Bronchial epithelial cell (primary cell): ENCODE measurements at regions not wholly inside any gene's neighbourhood (a gene's known extent, or its start where the extent isn't known, plus 50 kb on each side); places are given as distances from the start of the nearest gene placed in this dataset.
A peak's percentile ranks its signal among the peaks of the same experiment; 100 is the strongest.

Experiments
- DNase-seq: peaks from one replicate; pipeline ENCODE4 v3.0.0-alpha.2; 2010; ENCODE audit warnings: low read depth
- FAIRE-seq: peaks from 2 replicates; lab custom pipeline; 2011; peaks lifted over from hg19 to GRCh38; lab: Jason Lieb, UNC
- H3K27me3 ChIP-seq: 2 replicates; pipeline ENCODE4 v1.5.1; 2011; ENCODE audit warnings: low read length; ENCODE audit not compliant: control insufficient read depth, insufficient read depth
- H3K36me3 ChIP-seq: 2 replicates; pipeline ENCODE4 v1.5.1; 2011; ENCODE audit warnings: low read length; ENCODE audit not compliant: control insufficient read depth, insufficient read depth
- H3K4me3 ChIP-seq: 2 replicates; pipeline ENCODE4 v1.5.1; 2011; ENCODE audit warnings: mild to moderate bottlenecking, low read depth, low read length, control low read depth
- TF ChIP-seq, protein P1 (sequence below): IDR thresholded peaks from 2 replicates; pipeline ENCODE4 v1.5.1; 2011; ENCODE audit warnings: mild to moderate bottlenecking, moderate library complexity, low read length, control low read depth, inconsistent platforms; ENCODE audit not compliant: insufficient read depth, severe bottlenecking

DNA sequence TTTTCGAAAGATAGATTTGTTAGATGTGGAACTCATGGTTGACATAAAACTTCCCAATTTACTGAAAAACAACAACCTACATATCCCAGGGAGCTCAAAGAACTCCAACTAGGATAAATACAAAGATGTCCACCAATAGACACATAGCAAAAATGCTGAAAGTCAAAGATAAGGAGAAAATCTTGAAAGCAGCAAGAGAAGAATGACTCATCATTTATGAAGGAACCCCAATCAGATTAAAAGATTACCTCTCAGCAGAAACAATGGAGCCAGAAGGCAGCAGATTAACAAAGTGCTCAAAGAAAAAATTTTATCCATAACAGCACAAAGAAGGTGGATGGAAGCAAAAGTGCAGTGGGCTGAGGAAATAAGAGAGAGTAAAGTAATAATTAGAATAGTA, 908.6 kb downstream of the SORCS3 start:
- H3K27me3 ChIP-seq = no peaks in the 10 kb centered on the region
- FAIRE-seq (no peak), DNase-seq (no peak)
- TF ChIP-seq, protein P1, sequence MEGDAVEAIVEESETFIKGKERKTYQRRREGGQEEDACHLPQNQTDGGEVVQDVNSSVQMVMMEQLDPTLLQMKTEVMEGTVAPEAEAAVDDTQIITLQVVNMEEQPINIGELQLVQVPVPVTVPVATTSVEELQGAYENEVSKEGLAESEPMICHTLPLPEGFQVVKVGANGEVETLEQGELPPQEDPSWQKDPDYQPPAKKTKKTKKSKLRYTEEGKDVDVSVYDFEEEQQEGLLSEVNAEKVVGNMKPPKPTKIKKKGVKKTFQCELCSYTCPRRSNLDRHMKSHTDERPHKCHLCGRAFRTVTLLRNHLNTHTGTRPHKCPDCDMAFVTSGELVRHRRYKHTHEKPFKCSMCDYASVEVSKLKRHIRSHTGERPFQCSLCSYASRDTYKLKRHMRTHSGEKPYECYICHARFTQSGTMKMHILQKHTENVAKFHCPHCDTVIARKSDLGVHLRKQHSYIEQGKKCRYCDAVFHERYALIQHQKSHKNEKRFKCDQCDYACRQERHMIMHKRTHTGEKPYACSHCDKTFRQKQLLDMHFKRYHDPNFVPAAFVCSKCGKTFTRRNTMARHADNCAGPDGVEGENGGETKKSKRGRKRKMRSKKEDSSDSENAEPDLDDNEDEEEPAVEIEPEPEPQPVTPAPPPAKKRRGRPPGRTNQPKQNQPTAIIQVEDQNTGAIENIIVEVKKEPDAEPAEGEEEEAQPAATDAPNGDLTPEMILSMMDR = no peak
- no peak overlapping the region for H3K4me3 ChIP-seq
- no peaks in the 10 kb centered on the region for H3K36me3 ChIP-seq

DNA sequence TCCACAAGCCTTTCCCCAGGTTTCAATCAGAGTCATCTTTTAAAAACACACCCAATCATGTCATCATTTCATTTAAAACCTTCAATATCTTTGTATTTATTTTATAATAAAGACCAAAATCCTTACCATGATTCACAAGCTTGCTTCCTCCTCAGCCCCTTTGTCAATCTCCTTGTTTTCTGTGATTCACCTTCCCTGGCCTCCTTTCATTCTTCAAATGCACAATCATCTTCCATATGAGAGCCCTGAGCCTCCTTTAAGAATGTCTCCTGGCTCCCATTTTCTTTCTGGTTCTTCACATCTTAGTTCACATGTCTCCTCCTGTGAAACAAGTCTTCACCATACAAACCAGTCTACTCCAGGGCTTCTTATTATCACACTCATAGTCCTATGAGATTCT, 904.0 kb downstream of the SORCS3 start:
- no peaks in the 10 kb centered on the region for H3K36me3 ChIP-seq
- no peak overlapping the region for H3K4me3 ChIP-seq
- peak; percentile 67 for DNase-seq

DNA sequence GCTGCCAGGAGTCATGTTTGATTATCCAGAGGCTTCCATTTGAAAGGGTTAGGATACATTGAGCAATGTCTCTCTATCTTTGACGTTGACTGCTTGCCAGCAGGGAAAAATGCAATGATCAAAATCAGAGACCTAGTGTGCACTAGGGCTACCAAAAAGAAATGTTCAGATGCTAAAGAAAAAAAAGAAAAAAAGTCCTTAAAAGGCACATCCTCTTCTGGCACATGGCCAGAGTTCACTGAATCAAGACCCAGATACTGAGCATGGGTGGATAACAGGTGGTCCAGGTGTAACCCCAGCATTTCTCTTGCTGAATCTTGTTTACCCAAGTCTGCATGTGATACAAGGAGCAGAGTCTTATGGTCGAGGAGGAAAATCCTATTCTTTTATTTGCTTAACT, 899.3 kb downstream of the SORCS3 start:
- H3K27me3 ChIP-seq = no peaks in the 10 kb centered on the region
- no peak for DNase-seq
- no peak overlapping the region for H3K4me3 ChIP-seq
- no peak for FAIRE-seq
- H3K36me3 ChIP-seq = no peaks in the 10 kb centered on the region
- TF ChIP-seq, protein P1 = no peak

More for the DNA sequence above, 904.0 kb downstream of the SORCS3 start:
- H3K27me3 ChIP-seq = no peaks in the 10 kb centered on the region
- FAIRE-seq = no peak
- TF ChIP-seq, protein P1 = no peak

DNA sequence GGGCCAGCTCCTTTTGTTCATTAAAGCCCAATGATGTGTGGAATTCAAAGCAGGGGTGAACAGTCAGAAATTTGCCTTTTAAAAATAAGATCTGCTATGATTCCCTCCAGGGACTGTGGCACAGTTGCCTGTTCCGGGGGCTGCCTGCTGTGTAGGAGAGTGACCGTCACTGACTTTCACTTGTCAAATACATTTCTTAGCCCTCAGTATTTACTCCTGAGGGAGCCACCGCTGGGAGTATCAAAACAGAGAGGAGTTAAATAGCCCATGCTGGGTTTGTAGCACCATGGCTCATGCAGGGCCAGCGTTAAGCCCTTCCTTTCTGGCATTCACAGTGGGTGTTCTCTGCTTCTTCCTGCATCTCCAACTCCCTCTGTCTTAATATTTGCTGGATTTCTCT, 897.8 kb downstream of the SORCS3 start:
- Histone ChIP-seq H3K36me3 (no peaks in the 10 kb centered on the region), H3K4me3 (no peak overlapping the region), H3K27me3 (no peaks in the 10 kb centered on the region)
- DNase-seq = no peak
- FAIRE-seq = no peak
- TF ChIP-seq, protein P1 = no peak

DNA sequence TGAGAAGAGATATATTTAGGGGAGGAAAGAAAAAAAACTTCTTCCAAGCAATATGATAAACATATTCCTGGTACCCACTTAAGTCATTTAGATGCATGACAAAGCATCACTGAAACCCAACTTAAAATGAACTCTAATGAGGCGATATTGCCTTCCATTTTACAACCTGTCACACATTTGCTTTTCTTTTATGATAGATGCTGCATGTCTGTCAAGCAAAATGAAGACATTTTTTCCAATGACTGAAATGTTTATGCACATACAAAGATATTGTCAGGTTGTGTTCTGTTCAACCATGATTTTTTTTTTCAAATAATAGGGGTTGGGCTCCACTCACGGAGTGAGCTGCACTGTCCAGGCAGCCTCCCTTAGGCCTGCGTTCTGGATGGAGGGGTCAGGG, 894.4 kb downstream of the SORCS3 start:
- H3K4me3 ChIP-seq = no peak overlapping the region
- no peaks in the 10 kb centered on the region for H3K27me3 ChIP-seq
- DNase-seq (no peak), FAIRE-seq (no peak)
- TF ChIP-seq, protein P1 = no peak
- no peaks in the 10 kb centered on the region for H3K36me3 ChIP-seq

DNA sequence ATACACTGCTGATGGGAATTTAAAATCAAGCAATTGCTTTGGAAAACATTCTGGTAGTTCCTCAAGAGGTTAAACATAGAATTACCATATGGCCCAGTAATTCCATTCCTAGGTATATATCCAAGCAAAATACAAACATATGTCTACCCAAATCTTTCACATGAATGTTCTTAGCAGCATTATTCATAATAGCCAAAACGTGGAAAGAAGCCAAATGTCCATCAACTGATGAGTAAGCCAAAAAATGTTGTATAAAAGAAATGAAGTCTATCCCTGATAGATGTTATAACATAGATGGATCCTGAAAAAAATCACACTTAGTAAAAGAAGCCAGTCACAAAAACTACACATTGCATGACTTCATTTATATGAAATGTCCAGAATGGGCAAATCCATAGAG, 893.0 kb downstream of the SORCS3 start:
- DNase-seq (peak; percentile 36), FAIRE-seq (no peak)
- Histone ChIP-seq H3K4me3 (no peak overlapping the region), H3K27me3 (no peaks in the 10 kb centered on the region), H3K36me3 (no peaks in the 10 kb centered on the region)
- TF ChIP-seq, protein P1 = no peak
